Activated CD8-positive, alpha-beta T cell treated with anti-CD3 and anti-CD28 coated beads for 36 hours (primary cell): ENCODE measurements at regions not wholly inside any gene's neighbourhood (a gene's known extent, or its start where the extent isn't known, plus 50 kb on each side); places are given as distances from the start of the nearest gene placed in this dataset.

Experiments used
- ATAC-seq: fragments of 200-7000 bp; cut with Tn5 transposase; one replicate; pipeline ENCODE4 v1.10.0; 2021; ENCODE audit warnings: mild to moderate bottlenecking, moderate library complexity
- CTCF ChIA-PET: fragments of 350-600 bp; sonication (Branson Sonifier 250); formaldehyde crosslinking; loops from one replicate; lab custom pipeline; 2021; ENCODE audit warnings: antibody characterized with exemption; lab: Charles Lee
- POLR2A ChIA-PET: fragments of 350-600 bp; sonication (Branson Sonifier 250); formaldehyde crosslinking; loops from one replicate; lab custom pipeline; 2021; ENCODE audit warnings: antibody characterized with exemption; lab: Charles Lee
- DNase-seq: peaks from one replicate; pipeline ENCODE4 v3.0.0-alpha.2; 2020
- H3K27ac Mint-ChIP-seq: one replicate; pipeline ENCODE4 v1.8.0; 2021; ENCODE audit warnings: mild to moderate bottlenecking, mixed read lengths
- H3K27me3 Mint-ChIP-seq: one replicate; pipeline ENCODE4 v1.8.0; 2021; ENCODE audit warnings: mixed read lengths
- H3K36me3 Mint-ChIP-seq: one replicate; pipeline ENCODE4 v1.8.0; 2021; ENCODE audit warnings: low read depth, mixed read lengths
- H3K4me1 Mint-ChIP-seq: one replicate; pipeline ENCODE4 v1.8.0; 2021; ENCODE audit warnings: low read depth, mixed read lengths
- H3K4me3 Mint-ChIP-seq: one replicate; pipeline ENCODE4 v1.8.0; 2021; ENCODE audit warnings: mild to moderate bottlenecking, moderate library complexity, mixed read lengths
- H3K9me3 Mint-ChIP-seq: one replicate; pipeline ENCODE4 v1.8.0; 2021; ENCODE audit warnings: mixed read lengths
- intact Hi-C: fragments of 100-400 bp; cut with micrococcal nuclease; formaldehyde crosslinking; loops from one replicate; pipeline ENCODE4 v1.10.0; 2022
- TF ChIP-seq, protein P1 (sequence below): fragments of 200-600 bp; IDR thresholded peaks from one replicate; pipeline ENCODE4 v1.8.0; 2022; ENCODE audit warnings: antibody characterized with exemption, mild to moderate bottlenecking

GRCh38 chr6:82568290-82568993 is 204.8 kb downstream of the TPBG start:
- TF ChIP-seq, protein P1, sequence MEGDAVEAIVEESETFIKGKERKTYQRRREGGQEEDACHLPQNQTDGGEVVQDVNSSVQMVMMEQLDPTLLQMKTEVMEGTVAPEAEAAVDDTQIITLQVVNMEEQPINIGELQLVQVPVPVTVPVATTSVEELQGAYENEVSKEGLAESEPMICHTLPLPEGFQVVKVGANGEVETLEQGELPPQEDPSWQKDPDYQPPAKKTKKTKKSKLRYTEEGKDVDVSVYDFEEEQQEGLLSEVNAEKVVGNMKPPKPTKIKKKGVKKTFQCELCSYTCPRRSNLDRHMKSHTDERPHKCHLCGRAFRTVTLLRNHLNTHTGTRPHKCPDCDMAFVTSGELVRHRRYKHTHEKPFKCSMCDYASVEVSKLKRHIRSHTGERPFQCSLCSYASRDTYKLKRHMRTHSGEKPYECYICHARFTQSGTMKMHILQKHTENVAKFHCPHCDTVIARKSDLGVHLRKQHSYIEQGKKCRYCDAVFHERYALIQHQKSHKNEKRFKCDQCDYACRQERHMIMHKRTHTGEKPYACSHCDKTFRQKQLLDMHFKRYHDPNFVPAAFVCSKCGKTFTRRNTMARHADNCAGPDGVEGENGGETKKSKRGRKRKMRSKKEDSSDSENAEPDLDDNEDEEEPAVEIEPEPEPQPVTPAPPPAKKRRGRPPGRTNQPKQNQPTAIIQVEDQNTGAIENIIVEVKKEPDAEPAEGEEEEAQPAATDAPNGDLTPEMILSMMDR: no peak
- ChIA-PET POLR2A (interaction anchor here (0.6 kb wide), 1 partner anchor 313 kb away, joined by 3 read pairs; no protein-coding TSS in a partner anchor), CTCF (no interaction called here)
- intact Hi-C loops: no loop called here
- no peaks in the 10 kb centered on the region for H3K36me3 Mint-ChIP-seq
- DNase-seq (no peak), ATAC-seq (no peak)
- no peaks in the 10 kb centered on the region for H3K27me3 Mint-ChIP-seq
- no peak overlapping the region for H3K4me3 Mint-ChIP-seq
- no peaks in the 10 kb centered on the region for H3K9me3 Mint-ChIP-seq
- no peaks in the 10 kb centered on the region for H3K4me1 Mint-ChIP-seq
- no peak overlapping the region for H3K27ac Mint-ChIP-seq

GRCh38 chr6:82569022-82569421 is 205.4 kb downstream of the TPBG start:
- H3K4me3 Mint-ChIP-seq: no peak overlapping the region
- DNase-seq: no peak
- H3K9me3 Mint-ChIP-seq: no peaks in the 10 kb centered on the region
- H3K27ac Mint-ChIP-seq: no peak overlapping the region
- intact Hi-C loops: no loop called here
- no peaks in the 10 kb centered on the region for H3K36me3 Mint-ChIP-seq
- POLR2A ChIA-PET: interaction anchor here (0.6 kb wide), 1 partner anchor 312 kb away, joined by 3 read pairs; no protein-coding TSS in a partner anchor
- TF ChIP-seq, protein P1: no peak
- H3K27me3 Mint-ChIP-seq: no peaks in the 10 kb centered on the region
- no peak for ATAC-seq
- H3K4me1 Mint-ChIP-seq: no peaks in the 10 kb centered on the region
- CTCF ChIA-PET: no interaction called here

GRCh38 chr6:82570083-82570482 is 206.5 kb downstream of the TPBG start:
- no peaks in the 10 kb centered on the region for H3K36me3 Mint-ChIP-seq
- TF ChIP-seq, protein P1: no peak
- no peaks in the 10 kb centered on the region for H3K4me1 Mint-ChIP-seq
- no peaks in the 10 kb centered on the region for H3K9me3 Mint-ChIP-seq
- no peak overlapping the region for H3K27ac Mint-ChIP-seq
- intact Hi-C loops: no loop called here
- H3K4me3 Mint-ChIP-seq: no peak overlapping the region
- ATAC-seq: no peak
- CTCF ChIA-PET: no interaction called here
- no peak for DNase-seq
- H3K27me3 Mint-ChIP-seq: no peaks in the 10 kb centered on the region
- POLR2A ChIA-PET: no interaction called here

DNA sequence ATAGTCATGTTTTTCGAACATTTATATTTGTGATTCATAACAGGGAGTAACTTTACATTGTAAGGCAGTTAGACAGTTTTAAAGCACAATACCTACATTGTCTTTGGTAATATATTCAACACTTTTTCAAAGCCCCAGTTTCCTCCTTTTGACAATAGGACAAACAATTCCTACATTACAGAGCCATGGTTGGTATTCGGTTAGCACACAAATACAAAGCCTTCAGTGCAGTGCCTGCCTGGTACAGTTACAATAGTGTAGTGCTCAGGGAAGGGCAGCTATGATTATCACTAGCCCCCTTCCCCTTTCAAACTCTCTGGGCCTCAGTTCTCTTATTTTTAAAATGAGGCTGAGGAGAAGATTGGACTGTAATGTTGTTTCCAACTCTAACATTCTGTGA is 207.8 kb downstream of the TPBG start:
- intact Hi-C loops: no loop called here
- H3K27me3 Mint-ChIP-seq: no peaks in the 10 kb centered on the region
- no peak overlapping the region for H3K27ac Mint-ChIP-seq
- ATAC-seq (no peak), DNase-seq (no peak)
- TF ChIP-seq, protein P1: no peak
- no peak overlapping the region for H3K4me3 Mint-ChIP-seq
- H3K9me3 Mint-ChIP-seq: no peaks in the 10 kb centered on the region
- no peaks in the 10 kb centered on the region for H3K4me1 Mint-ChIP-seq
- no peaks in the 10 kb centered on the region for H3K36me3 Mint-ChIP-seq
- ChIA-PET CTCF (no interaction called here), POLR2A (no interaction called here)

- H3K27me3 Mint-ChIP-seq: no peaks in the 10 kb centered on the region
- DNase-seq: no peak
- TF ChIP-seq, protein P1: no peak
- no peaks in the 10 kb centered on the region for H3K9me3 Mint-ChIP-seq
- ChIA-PET POLR2A (no interaction called here), CTCF (interaction anchor here (1.5 kb wide), 1 partner anchor 303 kb away, joined by 3 read pairs; no protein-coding TSS in a partner anchor)
- H3K4me3 Mint-ChIP-seq: no peak overlapping the region
- no peak overlapping the region for H3K27ac Mint-ChIP-seq
- intact Hi-C loops: no loop called here
- ATAC-seq: no peak
- no peaks in the 10 kb centered on the region for H3K36me3 Mint-ChIP-seq
- no peaks in the 10 kb centered on the region for H3K4me1 Mint-ChIP-seq
Observed at GRCh38 chr6:82573254-82573972, 209.8 kb downstream of the TPBG start.
